ENCODE measurements at regions not wholly inside any gene's neighbourhood (a gene's known extent, or its start where the extent isn't known, plus 50 kb on each side); places are given as distances from the start of the nearest gene placed in this dataset.

DNA sequence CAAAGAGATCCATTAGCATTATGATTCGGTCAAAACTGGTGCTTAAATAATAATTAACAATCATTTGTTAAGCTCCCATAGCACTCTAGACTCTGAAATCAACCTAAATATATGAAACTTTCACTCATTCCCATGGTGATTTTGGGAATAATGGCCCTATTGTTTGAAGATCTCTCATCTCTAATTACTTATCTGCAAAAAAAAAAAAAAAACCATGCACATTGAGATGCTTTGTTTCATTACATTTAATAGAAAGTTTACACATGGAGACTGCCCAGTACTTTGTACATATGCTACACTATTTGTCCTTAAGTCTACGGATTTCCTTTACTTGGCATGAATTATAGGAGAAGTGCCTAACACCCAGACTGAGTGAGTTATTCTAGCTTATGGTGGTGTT, 280.6 kb upstream of the MEOX2 start:
- intact Hi-C loops (cut with DNase I; ENCODE audit: low total_unique reads) = no loop called here
- DNase-seq = no peak
- no peaks in the 10 kb centered on the region for H3K4me1 ChIP-seq
- H3K27ac ChIP-seq = no peak overlapping the region
- H3K27me3 ChIP-seq = no peaks in the 10 kb centered on the region
- H3K4me3 ChIP-seq = no peak overlapping the region
- no peaks in the 10 kb centered on the region for H3K9me3 ChIP-seq
- H3K36me3 ChIP-seq = no peaks in the 10 kb centered on the region
- TF ChIP-seq POLR2AphosphoS5 (IDR thresholded peaks at IDR 0.05) (no peak), POLR2A (IDR thresholded peaks at IDR 0.05) (no peak), EP300 (IDR thresholded peaks at IDR 0.05) (no peak)
- TF ChIP-seq, protein P1, sequence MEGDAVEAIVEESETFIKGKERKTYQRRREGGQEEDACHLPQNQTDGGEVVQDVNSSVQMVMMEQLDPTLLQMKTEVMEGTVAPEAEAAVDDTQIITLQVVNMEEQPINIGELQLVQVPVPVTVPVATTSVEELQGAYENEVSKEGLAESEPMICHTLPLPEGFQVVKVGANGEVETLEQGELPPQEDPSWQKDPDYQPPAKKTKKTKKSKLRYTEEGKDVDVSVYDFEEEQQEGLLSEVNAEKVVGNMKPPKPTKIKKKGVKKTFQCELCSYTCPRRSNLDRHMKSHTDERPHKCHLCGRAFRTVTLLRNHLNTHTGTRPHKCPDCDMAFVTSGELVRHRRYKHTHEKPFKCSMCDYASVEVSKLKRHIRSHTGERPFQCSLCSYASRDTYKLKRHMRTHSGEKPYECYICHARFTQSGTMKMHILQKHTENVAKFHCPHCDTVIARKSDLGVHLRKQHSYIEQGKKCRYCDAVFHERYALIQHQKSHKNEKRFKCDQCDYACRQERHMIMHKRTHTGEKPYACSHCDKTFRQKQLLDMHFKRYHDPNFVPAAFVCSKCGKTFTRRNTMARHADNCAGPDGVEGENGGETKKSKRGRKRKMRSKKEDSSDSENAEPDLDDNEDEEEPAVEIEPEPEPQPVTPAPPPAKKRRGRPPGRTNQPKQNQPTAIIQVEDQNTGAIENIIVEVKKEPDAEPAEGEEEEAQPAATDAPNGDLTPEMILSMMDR (IDR thresholded peaks at IDR 0.05) = no peak
- WGBS, 5 donors = 74 to 90% (median 79%) methylated on average over 2 of the region's 2 CpGs

DNA sequence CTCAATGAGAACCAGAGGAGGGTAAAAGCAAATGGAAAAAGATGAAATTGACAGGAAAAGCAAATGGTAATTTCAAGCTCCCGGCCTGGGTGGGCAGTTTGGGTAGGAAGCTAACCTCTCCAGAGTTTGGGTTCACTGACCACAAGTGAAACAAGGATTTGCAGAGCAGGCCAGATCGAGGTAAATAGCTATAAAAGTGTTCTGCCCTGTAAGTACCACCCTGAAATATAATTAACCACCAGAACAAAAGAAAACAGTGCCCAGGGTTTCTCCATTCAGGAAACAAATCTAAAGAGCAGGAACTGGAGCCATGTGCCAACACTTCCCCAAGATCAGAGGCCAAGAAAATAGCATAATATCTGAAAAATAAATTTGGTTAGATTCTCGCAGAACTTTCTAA, 276.7 kb upstream of the MEOX2 start:
- H3K4me3 ChIP-seq = no peak overlapping the region
- no peak for TF ChIP-seq POLR2AphosphoS5 (IDR thresholded peaks at IDR 0.05)
- TF ChIP-seq EP300 (IDR thresholded peaks at IDR 0.05) = no peak
- TF ChIP-seq, protein P1 (IDR thresholded peaks at IDR 0.05) = no peak
- TF ChIP-seq POLR2A (IDR thresholded peaks at IDR 0.05) = no peak
- no peaks in the 10 kb centered on the region for H3K9me3 ChIP-seq
- no peak for DNase-seq
- H3K4me1 ChIP-seq = no peaks in the 10 kb centered on the region
- intact Hi-C loops (cut with DNase I; ENCODE audit: low total_unique reads) = no loop called here
- no peaks in the 10 kb centered on the region for H3K36me3 ChIP-seq
- 44 to 56% (median 53%) methylated on average over 3 of the region's 3 CpGs for WGBS, 5 donors
- H3K27me3 ChIP-seq = no peaks in the 10 kb centered on the region
- no peak overlapping the region for H3K27ac ChIP-seq

DNA sequence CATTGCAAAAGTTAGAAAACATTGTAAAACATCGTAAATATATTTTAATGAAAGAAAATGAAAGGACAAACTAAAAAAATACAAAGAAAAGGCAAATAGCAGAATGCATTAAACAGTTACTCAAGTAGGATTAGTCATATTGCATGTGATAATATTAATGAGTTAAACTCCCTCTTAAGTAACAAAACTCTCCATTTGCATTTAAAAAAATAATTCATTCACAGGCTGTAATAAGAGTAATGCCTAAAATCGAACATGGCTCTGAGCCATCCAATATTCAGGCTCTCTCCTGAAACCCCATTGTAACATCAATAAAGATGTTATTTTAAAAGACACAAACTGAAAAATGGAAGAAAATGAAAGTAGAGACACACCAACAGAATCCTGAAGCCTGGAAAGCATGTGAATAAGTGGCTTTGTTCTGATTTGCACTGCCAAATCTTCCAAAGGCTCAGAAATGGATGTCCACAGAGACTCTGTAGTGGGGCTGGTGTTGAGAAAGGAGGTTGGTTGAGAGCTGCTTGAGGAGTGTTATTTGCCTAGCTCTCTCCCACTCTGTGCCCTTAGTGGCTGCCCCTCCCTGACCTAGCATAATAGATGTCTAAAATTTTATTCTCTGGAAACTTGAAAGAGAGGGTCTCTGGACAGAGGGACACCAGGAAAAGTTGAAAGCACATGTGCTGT, 268.3 kb upstream of the MEOX2 start:
- DNase-seq = no peak
- Histone ChIP-seq H3K9me3 (no peaks in the 10 kb centered on the region), H3K27me3 (no peaks in the 10 kb centered on the region), H3K4me1 (no peaks in the 10 kb centered on the region), H3K36me3 (no peaks in the 10 kb centered on the region), H3K27ac (no peak overlapping the region), H3K4me3 (no peak overlapping the region)
- intact Hi-C loops (cut with DNase I; ENCODE audit: low total_unique reads) = no loop called here
- TF ChIP-seq EP300 (IDR thresholded peaks at IDR 0.05) = no peak
- TF ChIP-seq, protein P1 (IDR thresholded peaks at IDR 0.05) = no peak
- no peak for TF ChIP-seq POLR2A (IDR thresholded peaks at IDR 0.05)
- no peak for TF ChIP-seq POLR2AphosphoS5 (IDR thresholded peaks at IDR 0.05)
- WGBS, 5 donors = 83 to 94% (median 89%) methylated on average over 2 of the region's 2 CpGs

DNA sequence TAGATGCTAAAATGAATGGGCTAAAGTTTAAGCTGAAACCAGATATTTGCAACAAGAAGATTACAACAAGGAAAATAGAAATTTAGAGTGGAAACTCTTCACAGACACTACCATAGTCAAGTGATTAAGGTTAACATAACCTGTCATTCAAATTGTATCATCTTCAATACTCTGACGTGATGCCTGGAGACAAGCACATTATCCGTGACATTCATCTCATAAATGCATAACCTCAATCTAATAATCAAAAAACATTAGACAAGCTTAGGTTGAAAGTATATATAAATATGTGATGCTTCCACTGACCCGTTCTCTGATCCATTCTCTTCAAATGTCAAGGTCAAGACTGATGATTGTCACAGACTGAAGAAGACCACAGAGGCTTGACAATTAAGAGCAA, 263.8 kb upstream of the MEOX2 start:
- H3K27ac ChIP-seq = no peak overlapping the region
- H3K4me1 ChIP-seq = no peaks in the 10 kb centered on the region
- DNase-seq = no peak
- no peaks in the 10 kb centered on the region for H3K36me3 ChIP-seq
- no peak overlapping the region for H3K4me3 ChIP-seq
- no peaks in the 10 kb centered on the region for H3K27me3 ChIP-seq
- TF ChIP-seq POLR2AphosphoS5 (IDR thresholded peaks at IDR 0.05) = no peak
- no peak for TF ChIP-seq POLR2A (IDR thresholded peaks at IDR 0.05)
- no peak for TF ChIP-seq EP300 (IDR thresholded peaks at IDR 0.05)
- TF ChIP-seq, protein P1 (IDR thresholded peaks at IDR 0.05) = no peak
- intact Hi-C loops (cut with DNase I; ENCODE audit: low total_unique reads) = no loop called here
- H3K9me3 ChIP-seq = no peaks in the 10 kb centered on the region
- WGBS, 5 donors = 67 to 90% (median 88%) methylated on average over 3 of the region's 3 CpGs
